RWPE1 (cell line): ENCODE measurements at regions not wholly inside any gene's neighbourhood (a gene's known extent, or its start where the extent isn't known, plus 50 kb on each side); places are given as distances from the start of the nearest gene placed in this dataset.

Experiments used
- CTCF ChIA-PET: fragments of 350-600 bp; sonication (Branson Sonifier 250); formaldehyde crosslinking; extraction: SDS; loops from one replicate; lab custom pipeline; 2021; lab: Yijun Ruan, JAX
- POLR2A ChIA-PET: fragments of 400-600 bp; formaldehyde crosslinking; extraction: SDS; loops from one replicate; lab custom pipeline; 2020; ENCODE audit warnings: antibody characterized with exemption; ENCODE audit not compliant: low non-redundant PET; lab: Yijun Ruan, JAX
- DNase-seq: peaks from one replicate; pipeline ENCODE4 v3.0.0; 2012; ENCODE audit warnings: low spot score
- H3K27ac ChIP-seq: fragments of 450-650 bp; 2 replicates; pipeline ENCODE4 v1.5.1; 2017
- TF ChIP-seq, protein P1 (sequence below): fragments of 450-650 bp; conservative IDR thresholded peaks from 2 replicates; pipeline ENCODE4 v1.5.1; 2017; ENCODE audit warnings: low read depth, mild to moderate bottlenecking

DNA sequence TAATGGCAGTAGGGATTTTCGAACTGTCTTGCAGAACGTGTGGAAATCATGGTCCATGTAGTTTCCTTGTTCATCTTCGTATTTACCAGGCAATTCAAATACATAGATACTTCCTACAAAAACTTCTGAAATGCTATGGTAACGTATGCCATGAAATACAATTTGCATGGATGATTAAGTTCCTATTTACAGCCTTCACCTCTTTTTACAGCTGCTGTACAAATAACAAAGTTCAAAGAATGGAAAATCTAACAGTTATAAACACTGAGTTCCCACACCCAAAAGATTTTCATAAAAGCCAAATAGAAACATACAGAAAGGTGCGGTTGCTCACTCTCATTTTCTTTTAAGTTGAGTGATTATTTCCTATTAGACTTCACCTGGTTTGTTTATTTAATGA is 115.8 kb upstream of the TNFSF11 start:
- TF ChIP-seq, protein P1, sequence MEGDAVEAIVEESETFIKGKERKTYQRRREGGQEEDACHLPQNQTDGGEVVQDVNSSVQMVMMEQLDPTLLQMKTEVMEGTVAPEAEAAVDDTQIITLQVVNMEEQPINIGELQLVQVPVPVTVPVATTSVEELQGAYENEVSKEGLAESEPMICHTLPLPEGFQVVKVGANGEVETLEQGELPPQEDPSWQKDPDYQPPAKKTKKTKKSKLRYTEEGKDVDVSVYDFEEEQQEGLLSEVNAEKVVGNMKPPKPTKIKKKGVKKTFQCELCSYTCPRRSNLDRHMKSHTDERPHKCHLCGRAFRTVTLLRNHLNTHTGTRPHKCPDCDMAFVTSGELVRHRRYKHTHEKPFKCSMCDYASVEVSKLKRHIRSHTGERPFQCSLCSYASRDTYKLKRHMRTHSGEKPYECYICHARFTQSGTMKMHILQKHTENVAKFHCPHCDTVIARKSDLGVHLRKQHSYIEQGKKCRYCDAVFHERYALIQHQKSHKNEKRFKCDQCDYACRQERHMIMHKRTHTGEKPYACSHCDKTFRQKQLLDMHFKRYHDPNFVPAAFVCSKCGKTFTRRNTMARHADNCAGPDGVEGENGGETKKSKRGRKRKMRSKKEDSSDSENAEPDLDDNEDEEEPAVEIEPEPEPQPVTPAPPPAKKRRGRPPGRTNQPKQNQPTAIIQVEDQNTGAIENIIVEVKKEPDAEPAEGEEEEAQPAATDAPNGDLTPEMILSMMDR, result no peak
- DNase-seq, result no peak
- ChIA-PET POLR2A (no interaction called here), CTCF (no interaction called here)
- H3K27ac ChIP-seq, result no peak overlapping the region

GRCh38 chr13:42466123-42466522 is 107.8 kb upstream of the TNFSF11 start:
- no peak overlapping the region for H3K27ac ChIP-seq
- TF ChIP-seq, protein P1, result no peak
- ChIA-PET CTCF (interaction anchor here (0.6 kb wide), 1 partner anchor 773 kb away, joined by 4 read pairs; no protein-coding TSS in a partner anchor), POLR2A (no interaction called here)
- DNase-seq, result no peak

DNA sequence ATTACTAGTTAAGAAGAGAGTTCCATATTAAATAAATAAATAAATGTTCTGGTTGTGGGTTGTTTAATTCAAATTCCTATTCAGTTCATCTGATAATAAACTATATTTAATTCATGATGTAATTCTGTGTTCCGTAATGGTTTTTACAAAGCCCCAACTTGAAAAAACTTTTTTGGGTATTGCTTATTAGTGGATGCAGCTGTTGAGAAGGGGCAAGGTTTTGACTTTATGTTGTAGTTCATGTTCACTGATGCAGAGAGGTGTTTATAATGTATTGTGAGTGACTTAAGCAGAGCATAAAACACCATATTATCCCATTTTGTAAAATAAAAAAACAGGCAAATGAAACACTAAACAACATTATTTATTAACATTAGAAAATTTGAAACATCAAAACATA is 107.3 kb upstream of the TNFSF11 start:
- H3K27ac ChIP-seq, result no peak overlapping the region
- ChIA-PET POLR2A (no interaction called here), CTCF (interaction anchor here (0.6 kb wide), 1 partner anchor 901 kb away, joined by 3 read pairs; no protein-coding TSS in a partner anchor)
- no peak for DNase-seq
- TF ChIP-seq, protein P1, result no peak

GRCh38 chr13:42474954-42475353 is 99.0 kb upstream of the TNFSF11 start:
- CTCF ChIA-PET, result no interaction called here
- DNase-seq, result no peak

DNA sequence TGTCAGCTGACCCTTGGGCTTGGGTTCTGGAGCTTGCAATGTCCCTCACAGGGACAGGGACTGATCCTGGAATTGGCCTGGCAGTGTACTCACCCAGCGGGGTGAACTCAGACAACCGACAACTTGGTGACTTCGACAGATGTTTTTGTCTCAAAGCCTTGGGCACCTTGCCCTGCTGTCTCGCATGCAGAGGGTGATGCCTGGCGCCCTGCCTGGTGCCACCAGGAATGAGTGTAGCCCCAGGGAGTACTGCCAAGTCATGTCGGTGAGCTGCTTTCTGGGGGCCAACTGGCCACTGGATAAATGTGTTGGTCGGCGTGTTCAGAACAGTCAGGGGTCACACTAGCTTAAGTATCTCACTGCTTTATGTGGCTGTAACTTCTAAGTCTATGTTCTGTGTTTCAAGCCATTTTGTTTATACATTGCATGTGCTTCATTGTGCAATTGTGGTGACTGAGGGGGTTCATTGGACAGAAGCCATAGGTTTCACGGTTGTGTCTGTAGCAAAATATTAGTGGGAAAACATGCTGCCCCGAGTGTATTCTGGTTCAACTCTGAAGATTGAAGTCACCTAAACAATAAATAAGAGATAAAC is 96.3 kb upstream of the TNFSF11 start:
- TF ChIP-seq, protein P1, result no peak
- CTCF ChIA-PET, result interaction anchor here (1.3 kb wide), 1 partner anchor 143 kb away, joined by 3 read pairs; no protein-coding TSS in a partner anchor
- POLR2A ChIA-PET, result no interaction called here
- no peak for DNase-seq
- H3K27ac ChIP-seq, result no peak overlapping the region

More at GRCh38 chr13:42474954-42475353, 99.0 kb upstream of the TNFSF11 start:
- no peak overlapping the region for H3K27ac ChIP-seq
- POLR2A ChIA-PET, result no interaction called here
- TF ChIP-seq, protein P1, result no peak

DNA sequence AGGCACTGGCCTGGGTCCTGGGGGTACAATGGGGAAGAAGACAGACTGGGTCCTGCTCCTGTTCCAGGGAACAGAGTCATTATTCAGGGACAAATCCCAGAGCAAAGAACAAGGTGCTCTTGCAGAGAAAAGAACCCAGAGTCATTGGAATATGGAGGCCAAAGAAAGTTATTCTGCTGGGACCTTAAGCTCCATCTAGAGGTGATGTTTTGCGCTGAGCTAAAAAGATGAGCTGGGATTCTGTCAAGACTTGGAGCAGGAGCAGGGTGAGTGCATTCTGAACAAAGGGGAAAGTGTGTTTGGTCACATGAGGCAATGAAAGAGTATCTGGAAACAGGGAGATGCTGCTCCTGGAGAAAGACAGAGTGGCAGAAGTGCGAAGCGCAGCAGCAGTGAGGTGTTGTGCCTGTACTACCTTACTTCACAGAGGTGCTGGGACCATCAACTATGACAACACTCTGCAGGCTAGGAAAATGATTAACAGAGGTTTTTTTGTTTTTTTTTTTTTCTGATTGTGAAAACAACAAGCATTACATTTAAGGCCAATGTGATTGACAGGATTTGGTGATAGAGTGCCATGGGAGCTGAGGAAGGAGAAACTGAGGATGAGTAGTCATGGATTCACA is 95.3 kb upstream of the TNFSF11 start:
- CTCF ChIA-PET, result interaction anchor here (0.5 to 1.3 kb wide), 3 partner anchors 8 to 144 kb away, joined by 3 to 5 read pairs (median 4); no protein-coding TSS in a partner anchor
- no peak overlapping the region for H3K27ac ChIP-seq
- TF ChIP-seq, protein P1, result no peak; the same call in 1 of the 2 replicates
- POLR2A ChIA-PET, result no interaction called here
- no peak for DNase-seq
